ENCODE measurements at regions not wholly inside any gene's neighbourhood (a gene's known extent, or its start where the extent isn't known, plus 50 kb on each side); places are given as distances from the start of the nearest gene placed in this dataset.
A peak's percentile ranks its signal among the peaks of the same experiment; 100 is the strongest.

DNA sequence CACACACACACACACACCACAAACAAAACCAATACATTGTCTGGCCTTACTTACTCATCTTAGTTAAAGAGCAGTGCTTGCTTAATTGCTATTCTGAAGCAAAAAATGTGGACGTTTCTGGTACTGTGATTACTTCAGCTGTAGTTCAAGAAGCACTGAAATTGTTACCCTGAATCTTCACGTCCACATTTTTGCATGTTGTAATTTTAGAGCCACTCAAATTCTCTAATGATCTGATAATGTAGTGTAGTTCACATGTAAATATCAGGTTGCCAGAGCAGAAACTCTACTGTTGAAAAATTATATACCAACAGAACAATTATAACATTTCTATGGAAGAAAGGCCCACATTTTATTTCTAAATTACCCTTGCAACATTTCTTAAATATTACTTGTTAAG lies 1451.1 kb downstream of the GATA3 start:
- Histone ChIP-seq H3K27ac (replicated peaks; ENCODE audit: low read length) (no peak overlapping the region), H3K4ac (ENCODE audit: low read length) (no peak overlapping the region), H4K8ac (ENCODE audit: low read depth, low read length) (no peak overlapping the region), H3K27me3 (ENCODE audit: control insufficient read depth in 3 of 3, insufficient read depth in 3 of 3, low read depth in 1 of 3, low read length in 3 of 3) (no peaks in the 10 kb centered on the region), H3K9ac (ENCODE audit: low read depth, low read length, poor library complexity) (no peak overlapping the region), H3K23ac (ENCODE audit: low read depth, low read length, poor library complexity) (no peak overlapping the region), H3K9me3 (replicated peaks in 1 of 2; ENCODE audit: control insufficient read depth in 2 of 2, insufficient read depth in 1 of 2, low read depth in 1 of 2, low read length in 2 of 2) (no peaks in the 10 kb centered on the region), H2AFZ (ENCODE audit: low read length) (no peak overlapping the region), H2BK5ac (ENCODE audit: low read length) (no peak overlapping the region), H3K36me3 (replicated peaks in 1 of 2; ENCODE audit: control insufficient read depth in 2 of 2, insufficient read depth in 2 of 2, low read length in 2 of 2) (no peaks in the 10 kb centered on the region), H2BK15ac (ENCODE audit: low read length) (no peak overlapping the region), H3K14ac (ENCODE audit: low read length) (no peak overlapping the region), H4K91ac (ENCODE audit: low read depth, low read length, poor library complexity) (no peak overlapping the region), H3K4me3 (ENCODE audit: low read length in 2 of 2) (no peak overlapping the region), H2AK5ac (ENCODE audit: low read depth, low read length) (no peak overlapping the region), H2BK12ac (ENCODE audit: low read length) (no peak overlapping the region), H3K4me2 (ENCODE audit: insufficient read depth, low read length, poor library complexity, severe bottlenecking) (no peak overlapping the region), H3K18ac (ENCODE audit: low read length) (no peak overlapping the region), H2BK120ac (ENCODE audit: low read depth, low read length) (no peak overlapping the region), H3K79me1 (ENCODE audit: low read depth, low read length) (no peaks in the 10 kb centered on the region), H3K4me1 (ENCODE audit: control insufficient read depth in 2 of 2, insufficient read depth in 1 of 2, low read depth in 1 of 2, low read length in 2 of 2) (no peaks in the 10 kb centered on the region)
- WGBS, 2 donors (ENCODE audit: extremely low coverage in 2 of 2, insufficient read length in 2 of 2, insufficient replicate concordance in 1 of 2): no CpG with 5 or more reads among the region's 2 CpGs
- no peak for DNase-seq (ENCODE audit: low spot score)

DNA sequence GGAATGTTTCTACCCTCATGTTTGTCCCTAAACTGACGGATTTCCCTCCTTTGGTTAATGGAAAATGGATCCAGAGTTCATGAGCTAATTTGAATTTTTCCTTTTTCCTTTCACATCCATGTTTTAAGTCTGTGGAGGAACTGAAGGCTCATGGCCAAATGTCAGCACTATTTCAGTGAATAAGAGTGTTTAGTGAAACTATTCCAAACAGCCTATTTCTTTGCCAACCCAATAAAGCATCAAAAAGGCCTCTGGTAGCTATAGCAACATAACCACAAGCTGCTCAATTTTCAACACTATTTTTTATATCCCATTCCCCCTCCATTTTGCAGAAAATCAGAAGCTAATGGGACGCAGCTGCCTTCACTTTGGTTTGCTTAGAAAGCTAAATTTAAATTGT lies 1454.1 kb downstream of the GATA3 start:
- no peak overlapping the region for H3K9ac ChIP-seq (ENCODE audit: low read depth, low read length, poor library complexity)
- no peak overlapping the region for H3K18ac ChIP-seq (ENCODE audit: low read length)
- no peak overlapping the region for H4K91ac ChIP-seq (ENCODE audit: low read depth, low read length, poor library complexity)
- no peaks in the 10 kb centered on the region for H3K4me1 ChIP-seq (ENCODE audit: control insufficient read depth in 2 of 2, insufficient read depth in 1 of 2, low read depth in 1 of 2, low read length in 2 of 2)
- H2BK12ac ChIP-seq (ENCODE audit: low read length): no peak overlapping the region
- no peaks in the 10 kb centered on the region for H3K36me3 ChIP-seq (replicated peaks in 1 of 2; ENCODE audit: control insufficient read depth in 2 of 2, insufficient read depth in 2 of 2, low read length in 2 of 2)
- no peak overlapping the region for H3K4me3 ChIP-seq (ENCODE audit: low read length in 2 of 2)
- no peak overlapping the region for H2AFZ ChIP-seq (ENCODE audit: low read length)
- DNase-seq (ENCODE audit: low spot score): no peak
- H3K79me1 ChIP-seq (ENCODE audit: low read depth, low read length): no peaks in the 10 kb centered on the region
- H2BK5ac ChIP-seq (ENCODE audit: low read length): no peak overlapping the region
- no peak overlapping the region for H2AK5ac ChIP-seq (ENCODE audit: low read depth, low read length)
- no peaks in the 10 kb centered on the region for H3K27me3 ChIP-seq (ENCODE audit: control insufficient read depth in 3 of 3, insufficient read depth in 3 of 3, low read depth in 1 of 3, low read length in 3 of 3)
- H3K4ac ChIP-seq (ENCODE audit: low read length): no peak overlapping the region
- H3K27ac ChIP-seq (replicated peaks; ENCODE audit: low read length): no peak overlapping the region
- no peak overlapping the region for H2BK15ac ChIP-seq (ENCODE audit: low read length)
- H3K23ac ChIP-seq (ENCODE audit: low read depth, low read length, poor library complexity): no peak overlapping the region
- no peak overlapping the region for H4K8ac ChIP-seq (ENCODE audit: low read depth, low read length)
- no peak overlapping the region for H3K14ac ChIP-seq (ENCODE audit: low read length)
- H3K4me2 ChIP-seq (ENCODE audit: insufficient read depth, low read length, poor library complexity, severe bottlenecking): no peak overlapping the region
- no peaks in the 10 kb centered on the region for H3K9me3 ChIP-seq (replicated peaks in 1 of 2; ENCODE audit: control insufficient read depth in 2 of 2, insufficient read depth in 1 of 2, low read depth in 1 of 2, low read length in 2 of 2)
- H2BK120ac ChIP-seq (ENCODE audit: low read depth, low read length): no peak overlapping the region
- WGBS, 2 donors (ENCODE audit: extremely low coverage in 2 of 2, insufficient read length in 2 of 2, insufficient replicate concordance in 1 of 2): no CpG with 5 or more reads among the region's 2 CpGs

DNA sequence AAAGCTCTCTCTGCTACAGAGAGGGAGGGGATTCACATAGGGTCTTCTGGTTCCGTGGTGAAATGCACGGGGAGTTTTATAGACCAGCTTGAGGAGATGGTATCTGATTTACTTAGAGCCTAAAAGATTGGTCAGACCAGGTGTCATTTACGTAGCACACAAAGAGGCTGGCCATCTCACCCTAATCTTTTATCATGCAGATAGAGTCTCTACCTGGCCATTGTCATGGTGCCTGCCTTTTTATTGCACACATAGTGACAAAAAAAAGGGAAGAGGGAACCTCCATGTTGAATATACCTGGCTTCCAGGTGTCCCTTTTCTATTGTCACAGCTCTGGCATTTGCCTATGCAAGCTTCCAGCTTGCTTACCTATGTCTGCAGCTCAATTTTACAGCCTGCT lies 1456.1 kb downstream of the GATA3 start:
- Histone ChIP-seq H2BK120ac (ENCODE audit: low read depth, low read length) (no peak overlapping the region), H3K14ac (ENCODE audit: low read length) (no peak overlapping the region), H3K4me2 (ENCODE audit: insufficient read depth, low read length, poor library complexity, severe bottlenecking) (no peak overlapping the region), H3K9ac (ENCODE audit: low read depth, low read length, poor library complexity) (no peak overlapping the region), H3K4me3 (ENCODE audit: low read length in 2 of 2) (no peak overlapping the region), H3K4ac (ENCODE audit: low read length) (no peak overlapping the region), H3K27ac (replicated peaks; ENCODE audit: low read length) (no peak overlapping the region), H2BK5ac (ENCODE audit: low read length) (no peak overlapping the region), H2BK15ac (ENCODE audit: low read length) (no peak overlapping the region), H3K18ac (ENCODE audit: low read length) (no peak overlapping the region), H3K79me1 (ENCODE audit: low read depth, low read length) (no peaks in the 10 kb centered on the region), H4K91ac (ENCODE audit: low read depth, low read length, poor library complexity) (no peak overlapping the region), H3K4me1 (ENCODE audit: control insufficient read depth in 2 of 2, insufficient read depth in 1 of 2, low read depth in 1 of 2, low read length in 2 of 2) (no peaks in the 10 kb centered on the region), H3K27me3 (ENCODE audit: control insufficient read depth in 3 of 3, insufficient read depth in 3 of 3, low read depth in 1 of 3, low read length in 3 of 3) (no peaks in the 10 kb centered on the region), H3K9me3 (replicated peaks in 1 of 2; ENCODE audit: control insufficient read depth in 2 of 2, insufficient read depth in 1 of 2, low read depth in 1 of 2, low read length in 2 of 2) (no peaks in the 10 kb centered on the region), H2BK12ac (ENCODE audit: low read length) (no peak overlapping the region), H3K36me3 (replicated peaks in 1 of 2; ENCODE audit: control insufficient read depth in 2 of 2, insufficient read depth in 2 of 2, low read length in 2 of 2) (no peaks in the 10 kb centered on the region), H2AFZ (ENCODE audit: low read length) (no peak overlapping the region), H2AK5ac (ENCODE audit: low read depth, low read length) (no peak overlapping the region), H3K23ac (ENCODE audit: low read depth, low read length, poor library complexity) (no peak overlapping the region), H4K8ac (ENCODE audit: low read depth, low read length) (no peak overlapping the region)
- no CpG with 5 or more reads among the region's 3 CpGs for WGBS, 2 donors (ENCODE audit: extremely low coverage in 2 of 2, insufficient read length in 2 of 2, insufficient replicate concordance in 1 of 2)
- no peak for DNase-seq (ENCODE audit: low spot score)

DNA sequence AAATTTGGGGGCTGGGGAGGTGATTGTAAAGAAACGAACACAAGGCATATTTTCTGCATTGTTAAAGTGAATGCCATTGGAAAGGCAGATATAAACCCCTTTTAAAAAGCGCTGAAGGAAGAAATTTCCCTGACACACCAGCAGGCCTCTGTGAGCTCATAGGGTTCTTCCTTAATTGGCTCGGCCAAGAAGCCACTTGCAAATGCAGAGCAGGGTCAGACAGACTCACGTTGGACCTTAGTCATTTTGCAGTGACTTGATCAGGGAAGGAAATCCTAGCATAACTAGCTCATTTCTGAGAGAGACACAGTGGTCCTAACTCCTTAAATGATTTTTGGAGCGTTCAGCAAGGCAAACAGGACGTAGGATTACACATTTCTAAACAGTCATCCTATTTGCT lies 1461.4 kb downstream of the GATA3 start:
- peaks cover 0 to 3% of the 10 kb centered on the region in 2 donors for H3K4me1 ChIP-seq (ENCODE audit: control insufficient read depth in 2 of 2, insufficient read depth in 1 of 2, low read depth in 1 of 2, low read length in 2 of 2)
- no peak overlapping the region for H2BK12ac ChIP-seq (ENCODE audit: low read length)
- no peak overlapping the region for H4K8ac ChIP-seq (ENCODE audit: low read depth, low read length)
- H2AFZ ChIP-seq (ENCODE audit: low read length): peak overlapping the region; percentile 24
- no peaks in the 10 kb centered on the region for H3K9me3 ChIP-seq (replicated peaks in 1 of 2; ENCODE audit: control insufficient read depth in 2 of 2, insufficient read depth in 1 of 2, low read depth in 1 of 2, low read length in 2 of 2)
- no peak overlapping the region for H2BK120ac ChIP-seq (ENCODE audit: low read depth, low read length)
- H2BK15ac ChIP-seq (ENCODE audit: low read length): no peak overlapping the region
- no peak overlapping the region for H3K18ac ChIP-seq (ENCODE audit: low read length)
- no peak overlapping the region for H2BK5ac ChIP-seq (ENCODE audit: low read length)
- H3K4ac ChIP-seq (ENCODE audit: low read length): no peak overlapping the region
- H3K9ac ChIP-seq (ENCODE audit: low read depth, low read length, poor library complexity): no peak overlapping the region
- no CpG with 5 or more reads among the region's 6 CpGs for WGBS, 2 donors (ENCODE audit: extremely low coverage in 2 of 2, insufficient read length in 2 of 2, insufficient replicate concordance in 1 of 2)
- no peak overlapping the region for H3K4me2 ChIP-seq (ENCODE audit: insufficient read depth, low read length, poor library complexity, severe bottlenecking)
- no peaks in the 10 kb centered on the region for H3K36me3 ChIP-seq (replicated peaks in 1 of 2; ENCODE audit: control insufficient read depth in 2 of 2, insufficient read depth in 2 of 2, low read length in 2 of 2)
- no peak overlapping the region for H2AK5ac ChIP-seq (ENCODE audit: low read depth, low read length)
- no peak overlapping the region for H3K4me3 ChIP-seq (ENCODE audit: low read length in 2 of 2)
- H3K27me3 ChIP-seq (ENCODE audit: control insufficient read depth in 3 of 3, insufficient read depth in 3 of 3, low read depth in 1 of 3, low read length in 3 of 3): no peaks in the 10 kb centered on the region
- H4K91ac ChIP-seq (ENCODE audit: low read depth, low read length, poor library complexity): no peak overlapping the region
- no peak overlapping the region for H3K14ac ChIP-seq (ENCODE audit: low read length)
- no peak overlapping the region for H3K27ac ChIP-seq (replicated peaks; ENCODE audit: low read length)
- H3K23ac ChIP-seq (ENCODE audit: low read depth, low read length, poor library complexity): no peak overlapping the region
- DNase-seq (ENCODE audit: low spot score): peak; percentile 3
- H3K79me1 ChIP-seq (ENCODE audit: low read depth, low read length): no peaks in the 10 kb centered on the region

All from neuronal stem cell (in vitro differentiated cells).